Endodermal cell (in vitro differentiated cells): ENCODE measurements at regions not wholly inside any gene's neighbourhood (a gene's known extent, or its start where the extent isn't known, plus 50 kb on each side); places are given as distances from the start of the nearest gene placed in this dataset.

Source experiments
- DNase-seq: peaks from one replicate; pipeline ENCODE4 v3.0.0-alpha.2; 2017
- H3K27ac ChIP-seq: 2 replicates; pipeline ENCODE4 v1.5.1; 2013; ENCODE audit warnings: mild to moderate bottlenecking, low read depth, low read length, moderate library complexity
- H3K27me3 ChIP-seq: 2 replicates; pipeline ENCODE4 v1.6.1; 2013; ENCODE audit warnings: mild to moderate bottlenecking, low read length, moderate library complexity; ENCODE audit not compliant: insufficient read depth, control insufficient read depth, poor library complexity, severe bottlenecking
- H3K36me3 ChIP-seq: 2 replicates; pipeline ENCODE4 v1.7.0; 2013; ENCODE audit warnings: mild to moderate bottlenecking, low read length, moderate library complexity; ENCODE audit not compliant: control insufficient read depth, insufficient read depth
- H3K4me1 ChIP-seq: one replicate; pipeline ENCODE4 v1.7.0; 2013; ENCODE audit warnings: low read length; ENCODE audit not compliant: control insufficient read depth, insufficient read depth
- H3K4me3 ChIP-seq: 2 replicates; pipeline ENCODE4 v1.5.1; 2013; ENCODE audit warnings: mild to moderate bottlenecking, low read length, moderate library complexity
- H3K9ac ChIP-seq: 2 replicates; pipeline ENCODE4 v1.6.1; 2013; ENCODE audit warnings: mild to moderate bottlenecking, low read length, moderate library complexity; ENCODE audit not compliant: poor library complexity, severe bottlenecking; ENCODE audit errors: extremely low read depth
- H3K9me3 ChIP-seq: 2 replicates; pipeline ENCODE4 v1.6.1; 2013; ENCODE audit warnings: mild to moderate bottlenecking, low read length, moderate library complexity; ENCODE audit not compliant: control insufficient read depth
- H3K27ac Mint-ChIP-seq: 2 replicates; pipeline ENCODE4 v1.8.0; 2020; ENCODE audit warnings: mixed read lengths
- H3K27me3 Mint-ChIP-seq: 2 replicates; pipeline ENCODE4 v1.8.0; 2021; ENCODE audit warnings: mild to moderate bottlenecking, mixed read lengths; ENCODE audit not compliant: insufficient read depth
- H3K36me3 Mint-ChIP-seq: 2 replicates; pipeline ENCODE4 v1.8.0; 2020; ENCODE audit warnings: low read depth, mixed read lengths
- H3K4me1 Mint-ChIP-seq: 2 replicates; pipeline ENCODE4 v1.8.0; 2020; ENCODE audit warnings: mixed read lengths
- H3K4me3 Mint-ChIP-seq: 2 replicates; pipeline ENCODE4 v1.8.0; 2020; ENCODE audit warnings: mild to moderate bottlenecking, moderate library complexity, mixed read lengths
- H3K9me3 Mint-ChIP-seq: 2 replicates; pipeline ENCODE4 v1.8.0; 2020; ENCODE audit warnings: mild to moderate bottlenecking, mixed read lengths
- CTCF ChIP-seq: fragments of 200-600 bp; sonication (generic); conservative IDR thresholded peaks from 2 replicates; pipeline ENCODE4 v1.5.0; 2021; ENCODE audit warnings: antibody characterized with exemption, mild to moderate bottlenecking
- WGBS, 2 experiments: methylation state at CpG; one replicate each; pipeline versions ENCODE4 v1.1.5 to v1.1.7; 2013; ENCODE audit warnings: missing lambda C conversion rate in 2 of 2, mixed read lengths in 1 of 2; ENCODE audit not compliant: insufficient coverage in 1 of 2, insufficient read length in 1 of 2; 5-methylcytosine and 5-hydroxymethylcytosine counted together

DNA sequence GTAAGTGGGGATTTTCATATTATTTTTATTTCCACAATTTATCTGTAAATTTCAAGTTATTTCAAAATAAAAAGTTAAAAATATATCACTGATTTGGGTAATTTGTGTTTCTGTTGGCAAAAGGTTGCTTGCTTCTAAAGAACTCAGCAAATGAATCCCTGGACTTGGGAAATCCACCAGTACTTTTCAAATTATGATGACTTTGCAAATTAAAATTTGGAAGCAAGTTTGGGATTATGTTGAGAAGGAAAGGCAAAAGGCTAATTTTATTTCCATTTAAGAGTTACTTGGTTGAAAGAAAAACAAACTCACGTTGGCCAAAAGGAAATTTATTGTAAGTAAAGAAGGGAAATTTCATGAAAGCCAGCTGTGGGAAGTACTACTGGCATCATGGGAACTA, 220.3 kb downstream of the MAP2K6 start:
- Histone ChIP-seq H3K4me3 (no peak overlapping the region), H3K4me1 (no peaks in the 10 kb centered on the region), H3K27me3 (no peaks in the 10 kb centered on the region), H3K9ac (no peak overlapping the region), H3K36me3 (no peaks in the 10 kb centered on the region), H3K27ac (no peak overlapping the region), H3K9me3 (no peaks in the 10 kb centered on the region)
- no peak for DNase-seq
- TF ChIP-seq CTCF: no peak
- WGBS, 2 experiments: 82 to 100% methylated on average over 1 of the region's 1 CpG
- no peak overlapping the region for H3K4me3 Mint-ChIP-seq
- H3K9me3 Mint-ChIP-seq: peaks cover 9% of the 10 kb centered on the region
- no peak overlapping the region for H3K27ac Mint-ChIP-seq
- H3K27me3 Mint-ChIP-seq: peaks cover 2% of the 10 kb centered on the region
- no peaks in the 10 kb centered on the region for H3K36me3 Mint-ChIP-seq
- H3K4me1 Mint-ChIP-seq: no peaks in the 10 kb centered on the region

- no peak overlapping the region for H3K9ac ChIP-seq
- Mint-ChIP-seq H3K4me3 (no peak overlapping the region), H3K36me3 (no peaks in the 10 kb centered on the region), H3K27ac (no peak overlapping the region), H3K27me3 (no peaks in the 10 kb centered on the region), H3K4me1 (no peaks in the 10 kb centered on the region), H3K9me3 (peaks cover 2% of the 10 kb centered on the region)
- WGBS, 2 experiments: 87 to 92% methylated on average over 4 of the region's 4 CpGs
- no peaks in the 10 kb centered on the region for H3K27me3 ChIP-seq
- H3K4me1 ChIP-seq: no peaks in the 10 kb centered on the region
- no peak for DNase-seq
- H3K4me3 ChIP-seq: no peak overlapping the region
- no peaks in the 10 kb centered on the region for H3K36me3 ChIP-seq
- no peak for TF ChIP-seq CTCF
- no peak overlapping the region for H3K27ac ChIP-seq
- H3K9me3 ChIP-seq: no peaks in the 10 kb centered on the region
These were observed 223.1 kb downstream of the MAP2K6 start for GRCh38 chr17:69637446-69638156.

- WGBS, 2 experiments: 83 to 88% methylated on average over 1 of the region's 1 CpG
- DNase-seq: no peak
- Mint-ChIP-seq H3K4me1 (no peaks in the 10 kb centered on the region), H3K4me3 (no peak overlapping the region), H3K27ac (no peak overlapping the region), H3K27me3 (no peaks in the 10 kb centered on the region), H3K9me3 (no peaks in the 10 kb centered on the region), H3K36me3 (no peaks in the 10 kb centered on the region)
- H3K9me3 ChIP-seq: no peaks in the 10 kb centered on the region
- H3K9ac ChIP-seq: no peak overlapping the region
- TF ChIP-seq CTCF: no peak
- H3K4me3 ChIP-seq: no peak overlapping the region
- no peaks in the 10 kb centered on the region for H3K4me1 ChIP-seq
- H3K27me3 ChIP-seq: no peaks in the 10 kb centered on the region
- H3K36me3 ChIP-seq: no peaks in the 10 kb centered on the region
- no peak overlapping the region for H3K27ac ChIP-seq
These were observed 224.6 kb downstream of the MAP2K6 start for GRCh38 chr17:69639096-69639495.
